ENCODE measurements at regions not wholly inside any gene's neighbourhood (a gene's known extent, or its start where the extent isn't known, plus 50 kb on each side); places are given as distances from the start of the nearest gene placed in this dataset.

- Histone ChIP-seq H2AFZ (ENCODE audit: low read length) (no peak overlapping the region), H4K20me1 (ENCODE audit: insufficient read depth, low read length) (no peaks in the 10 kb centered on the region), H3K4me2 (ENCODE audit: low read depth, low read length) (no peak overlapping the region), H3K27ac (ENCODE audit: extremely low read length, insufficient read depth, low read length) (no peak overlapping the region), H3K36me3 (replicated peaks in 1 of 2; ENCODE audit: control insufficient read depth in 1 of 2, insufficient read depth in 2 of 2, low read length in 2 of 2) (no peaks in the 10 kb centered on the region), H3K4me1 (ENCODE audit: insufficient read depth, low read length) (no peaks in the 10 kb centered on the region), H3K9ac (ENCODE audit: insufficient read depth, low read depth, low read length) (no peak overlapping the region), H3K9me3 (ENCODE audit: low read length) (no peaks in the 10 kb centered on the region), H3K4me3 (replicated peaks in 1 of 3; ENCODE audit: insufficient read depth in 1 of 3, low read depth in 2 of 3, low read length in 3 of 3) (no peak overlapping the region), H3K79me2 (ENCODE audit: insufficient read depth, low read length) (no peaks in the 10 kb centered on the region), H3K27me3 (ENCODE audit: control insufficient read depth in 1 of 2, insufficient read depth in 2 of 2, low read length in 2 of 2) (no peaks in the 10 kb centered on the region)
- no peak for FAIRE-seq
- WGBS (ENCODE audit: low lambda C conversion rate) = 0% methylated on average over 1 of the region's 1 CpG
- CTCF ChIA-PET (ENCODE audit: low intra/inter-chr PET ratio, low total read pairs) = no interaction called here
- intact Hi-C loops (cut with micrococcal nuclease; ENCODE audit: unreplicated experiment) (no loop called here), in situ Hi-C loops (cut with HindIII; ENCODE audit: extremely low pct_ligation_motif_present, low pct_unique_long_range_greater_than_20kb) (no loop called here)
- ATAC-seq = no peak
- no peak for DNase-seq (ENCODE audit: low spot score)
- no TSS peak for BruUV-seq (replicated peaks)
- POLR2A ChIA-PET = no interaction called here
- TF ChIP-seq, protein P1, sequence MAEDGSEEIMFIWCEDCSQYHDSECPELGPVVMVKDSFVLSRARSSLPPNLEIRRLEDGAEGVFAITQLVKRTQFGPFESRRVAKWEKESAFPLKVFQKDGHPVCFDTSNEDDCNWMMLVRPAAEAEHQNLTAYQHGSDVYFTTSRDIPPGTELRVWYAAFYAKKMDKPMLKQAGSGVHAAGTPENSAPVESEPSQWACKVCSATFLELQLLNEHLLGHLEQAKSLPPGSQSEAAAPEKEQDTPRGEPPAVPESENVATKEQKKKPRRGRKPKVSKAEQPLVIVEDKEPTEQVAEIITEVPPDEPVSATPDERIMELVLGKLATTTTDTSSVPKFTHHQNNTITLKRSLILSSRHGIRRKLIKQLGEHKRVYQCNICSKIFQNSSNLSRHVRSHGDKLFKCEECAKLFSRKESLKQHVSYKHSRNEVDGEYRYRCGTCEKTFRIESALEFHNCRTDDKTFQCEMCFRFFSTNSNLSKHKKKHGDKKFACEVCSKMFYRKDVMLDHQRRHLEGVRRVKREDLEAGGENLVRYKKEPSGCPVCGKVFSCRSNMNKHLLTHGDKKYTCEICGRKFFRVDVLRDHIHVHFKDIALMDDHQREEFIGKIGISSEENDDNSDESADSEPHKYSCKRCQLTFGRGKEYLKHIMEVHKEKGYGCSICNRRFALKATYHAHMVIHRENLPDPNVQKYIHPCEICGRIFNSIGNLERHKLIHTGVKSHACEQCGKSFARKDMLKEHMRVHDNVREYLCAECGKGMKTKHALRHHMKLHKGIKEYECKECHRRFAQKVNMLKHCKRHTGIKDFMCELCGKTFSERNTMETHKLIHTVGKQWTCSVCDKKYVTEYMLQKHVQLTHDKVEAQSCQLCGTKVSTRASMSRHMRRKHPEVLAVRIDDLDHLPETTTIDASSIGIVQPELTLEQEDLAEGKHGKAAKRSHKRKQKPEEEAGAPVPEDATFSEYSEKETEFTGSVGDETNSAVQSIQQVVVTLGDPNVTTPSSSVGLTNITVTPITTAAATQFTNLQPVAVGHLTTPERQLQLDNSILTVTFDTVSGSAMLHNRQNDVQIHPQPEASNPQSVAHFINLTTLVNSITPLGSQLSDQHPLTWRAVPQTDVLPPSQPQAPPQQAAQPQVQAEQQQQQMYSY (CRISPR knock-in tag; IDR thresholded peaks at IDR 0.05) = no peak
- TF ChIP-seq ZNF281 (CRISPR knock-in tag; IDR thresholded peaks at IDR 0.05; ENCODE audit: borderline replicate concordance) = no peak
- no peak for TF ChIP-seq SAP130 (CRISPR knock-in tag; IDR thresholded peaks at IDR 0.05; ENCODE audit: low read depth)
- no peak for TF ChIP-seq RFXAP (CRISPR knock-in tag; IDR thresholded peaks at IDR 0.05; ENCODE audit: borderline replicate concordance)
- no peak for TF ChIP-seq ZNF563 (CRISPR knock-in tag; IDR thresholded peaks at IDR 0.05)
- TF ChIP-seq ZNF337 (CRISPR knock-in tag; IDR thresholded peaks at IDR 0.05; ENCODE audit: borderline replicate concordance, low read depth) = no peak
- TF ChIP-seq SRF (IDR thresholded peaks at IDR 0.05; ENCODE audit: low read depth, low read length) = no peak
- TF ChIP-seq DNMT1 (CRISPR knock-in tag; IDR thresholded peaks at IDR 0.05) = no peak
- TF ChIP-seq LRRFIP1 (CRISPR knock-in tag; conservative IDR thresholded peaks at IDR 0.05) = no peak
- TF ChIP-seq, protein P2, sequence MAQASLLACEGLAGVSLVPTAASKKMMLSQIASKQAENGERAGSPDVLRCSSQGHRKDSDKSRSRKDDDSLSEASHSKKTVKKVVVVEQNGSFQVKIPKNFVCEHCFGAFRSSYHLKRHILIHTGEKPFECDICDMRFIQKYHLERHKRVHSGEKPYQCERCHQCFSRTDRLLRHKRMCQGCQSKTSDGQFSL (CRISPR knock-in tag; IDR thresholded peaks at IDR 0.05) = no peak
- TF ChIP-seq, protein P3, sequence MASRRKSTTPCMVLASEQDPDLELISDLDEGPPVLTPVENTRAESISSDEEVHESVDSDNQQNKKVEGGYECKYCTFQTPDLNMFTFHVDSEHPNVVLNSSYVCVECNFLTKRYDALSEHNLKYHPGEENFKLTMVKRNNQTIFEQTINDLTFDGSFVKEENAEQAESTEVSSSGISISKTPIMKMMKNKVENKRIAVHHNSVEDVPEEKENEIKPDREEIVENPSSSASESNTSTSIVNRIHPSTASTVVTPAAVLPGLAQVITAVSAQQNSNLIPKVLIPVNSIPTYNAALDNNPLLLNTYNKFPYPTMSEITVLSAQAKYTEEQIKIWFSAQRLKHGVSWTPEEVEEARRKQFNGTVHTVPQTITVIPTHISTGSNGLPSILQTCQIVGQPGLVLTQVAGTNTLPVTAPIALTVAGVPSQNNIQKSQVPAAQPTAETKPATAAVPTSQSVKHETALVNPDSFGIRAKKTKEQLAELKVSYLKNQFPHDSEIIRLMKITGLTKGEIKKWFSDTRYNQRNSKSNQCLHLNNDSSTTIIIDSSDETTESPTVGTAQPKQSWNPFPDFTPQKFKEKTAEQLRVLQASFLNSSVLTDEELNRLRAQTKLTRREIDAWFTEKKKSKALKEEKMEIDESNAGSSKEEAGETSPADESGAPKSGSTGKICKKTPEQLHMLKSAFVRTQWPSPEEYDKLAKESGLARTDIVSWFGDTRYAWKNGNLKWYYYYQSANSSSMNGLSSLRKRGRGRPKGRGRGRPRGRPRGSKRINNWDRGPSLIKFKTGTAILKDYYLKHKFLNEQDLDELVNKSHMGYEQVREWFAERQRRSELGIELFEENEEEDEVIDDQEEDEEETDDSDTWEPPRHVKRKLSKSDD (CRISPR knock-in tag; IDR thresholded peaks at IDR 0.05; ENCODE audit: low read depth) = no peak
- TF ChIP-seq JDP2 (CRISPR knock-in tag; IDR thresholded peaks at IDR 0.05; ENCODE audit: borderline replicate concordance) = no peak
Measured at GRCh38 chr7:18167815-18168214, 140.2 kb upstream of the PRPS1L1 start.
